ENCODE measurements at regions not wholly inside any gene's neighbourhood (a gene's known extent, or its start where the extent isn't known, plus 50 kb on each side); places are given as distances from the start of the nearest gene placed in this dataset.

GRCh38 chr1:22325531-22326371 lies 125.9 kb upstream of the ZBTB40 start:
- H3K4me1 ChIP-seq (ENCODE audit: control insufficient read depth, insufficient read depth, low read length), result peaks cover 9% of the 10 kb centered on the region
- no peaks in the 10 kb centered on the region for H3K36me3 ChIP-seq (ENCODE audit: control insufficient read depth, insufficient read depth, low read length)
- H3K4me3 ChIP-seq (ENCODE audit: insufficient read depth, low read depth, low read length), result no peak overlapping the region
- H3K9me3 ChIP-seq (ENCODE audit: control insufficient read depth, low read length), result no peaks in the 10 kb centered on the region
- H3K27ac ChIP-seq (ENCODE audit: insufficient read depth, low read depth, low read length, poor library complexity, severe bottlenecking), result no peak overlapping the region
- 92 to 94% methylated on average over 10 of the region's 10 CpGs for WGBS, 2 experiments
- no peaks in the 10 kb centered on the region for H3K27me3 ChIP-seq (ENCODE audit: control insufficient read depth, insufficient read depth, low read length, poor library complexity, severe bottlenecking)

- no peaks in the 10 kb centered on the region for H3K36me3 ChIP-seq (ENCODE audit: control insufficient read depth, insufficient read depth, low read length)
- 91 to 94% methylated on average over 8 of the region's 8 CpGs for WGBS, 2 experiments
- H3K27ac ChIP-seq (ENCODE audit: insufficient read depth, low read depth, low read length, poor library complexity, severe bottlenecking), result no peak overlapping the region
- no peaks in the 10 kb centered on the region for H3K27me3 ChIP-seq (ENCODE audit: control insufficient read depth, insufficient read depth, low read length, poor library complexity, severe bottlenecking)
- no peak overlapping the region for H3K4me3 ChIP-seq (ENCODE audit: insufficient read depth, low read depth, low read length)
- H3K9me3 ChIP-seq (ENCODE audit: control insufficient read depth, low read length), result no peaks in the 10 kb centered on the region
- H3K4me1 ChIP-seq (ENCODE audit: control insufficient read depth, insufficient read depth, low read length), result peaks cover 2% of the 10 kb centered on the region
Observed at GRCh38 chr1:22326372-22326915, 125.2 kb upstream of the ZBTB40 start.

- Histone ChIP-seq H3K36me3 (ENCODE audit: control insufficient read depth, insufficient read depth, low read length) (no peaks in the 10 kb centered on the region), H3K4me3 (ENCODE audit: insufficient read depth, low read depth, low read length) (no peak overlapping the region), H3K27me3 (ENCODE audit: control insufficient read depth, insufficient read depth, low read length, poor library complexity, severe bottlenecking) (no peaks in the 10 kb centered on the region), H3K27ac (ENCODE audit: insufficient read depth, low read depth, low read length, poor library complexity, severe bottlenecking) (no peak overlapping the region), H3K4me1 (ENCODE audit: control insufficient read depth, insufficient read depth, low read length) (no peaks in the 10 kb centered on the region), H3K9me3 (ENCODE audit: control insufficient read depth, low read length) (no peaks in the 10 kb centered on the region)
- 88 to 93% methylated on average over 6 of the region's 6 CpGs for WGBS, 2 experiments
Observed at GRCh38 chr1:22326931-22327330, 124.7 kb upstream of the ZBTB40 start.

GRCh38 chr1:22327411-22327810 lies 124.2 kb upstream of the ZBTB40 start:
- Histone ChIP-seq H3K4me1 (ENCODE audit: control insufficient read depth, insufficient read depth, low read length) (no peaks in the 10 kb centered on the region), H3K27ac (ENCODE audit: insufficient read depth, low read depth, low read length, poor library complexity, severe bottlenecking) (no peak overlapping the region), H3K36me3 (ENCODE audit: control insufficient read depth, insufficient read depth, low read length) (no peaks in the 10 kb centered on the region), H3K27me3 (ENCODE audit: control insufficient read depth, insufficient read depth, low read length, poor library complexity, severe bottlenecking) (no peaks in the 10 kb centered on the region), H3K9me3 (ENCODE audit: control insufficient read depth, low read length) (no peaks in the 10 kb centered on the region), H3K4me3 (ENCODE audit: insufficient read depth, low read depth, low read length) (no peak overlapping the region)
- 94% methylated on average over 7 to 8 of the region's 8 CpGs for WGBS, 2 experiments

DNA sequence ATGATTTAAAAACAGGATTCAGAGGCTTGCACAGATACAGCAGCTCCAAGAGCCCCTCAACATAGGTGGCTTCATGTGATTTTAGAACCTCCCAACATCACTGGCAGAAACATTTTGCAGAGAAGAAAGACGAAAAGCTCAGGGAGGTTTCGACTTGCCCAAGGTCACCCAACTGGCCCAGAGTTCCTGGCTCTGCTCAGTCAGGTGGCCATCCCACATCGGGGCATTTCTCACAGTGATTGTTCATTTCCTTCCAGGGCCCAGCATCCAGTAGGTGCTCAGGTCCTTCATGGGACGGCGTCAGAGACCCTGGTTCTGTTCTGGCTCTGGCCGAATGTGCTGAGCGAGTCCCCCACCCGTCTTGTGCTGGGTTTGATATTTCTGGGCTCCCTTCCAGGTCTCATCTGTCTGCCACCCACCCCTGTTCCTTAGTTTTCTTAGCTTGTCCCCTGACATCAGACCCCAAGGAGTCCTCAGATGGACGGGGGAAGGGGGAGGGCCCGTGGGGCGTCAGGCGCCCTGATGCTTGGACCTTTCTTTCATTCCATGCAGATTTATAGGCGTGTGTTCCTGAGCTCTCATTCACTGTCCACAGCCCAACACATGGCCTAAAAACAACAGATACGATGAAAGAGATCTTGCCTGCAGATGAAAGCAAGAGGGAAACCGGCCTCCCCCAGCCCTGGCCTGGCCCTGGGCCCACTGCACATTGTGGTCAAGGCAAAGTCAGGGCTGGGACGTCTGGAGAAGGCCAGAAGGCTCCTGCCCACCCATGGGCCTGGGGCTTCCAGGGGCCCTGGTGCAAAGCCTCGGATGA lies 123.1 kb upstream of the ZBTB40 start:
- 90 to 91% methylated on average over 17 of the region's 17 CpGs for WGBS, 2 experiments
- H3K27ac ChIP-seq (ENCODE audit: insufficient read depth, low read depth, low read length, poor library complexity, severe bottlenecking), result no peak overlapping the region
- no peaks in the 10 kb centered on the region for H3K9me3 ChIP-seq (ENCODE audit: control insufficient read depth, low read length)
- H3K36me3 ChIP-seq (ENCODE audit: control insufficient read depth, insufficient read depth, low read length), result no peaks in the 10 kb centered on the region
- no peaks in the 10 kb centered on the region for H3K27me3 ChIP-seq (ENCODE audit: control insufficient read depth, insufficient read depth, low read length, poor library complexity, severe bottlenecking)
- no peaks in the 10 kb centered on the region for H3K4me1 ChIP-seq (ENCODE audit: control insufficient read depth, insufficient read depth, low read length)
- H3K4me3 ChIP-seq (ENCODE audit: insufficient read depth, low read depth, low read length), result no peak overlapping the region

DNA sequence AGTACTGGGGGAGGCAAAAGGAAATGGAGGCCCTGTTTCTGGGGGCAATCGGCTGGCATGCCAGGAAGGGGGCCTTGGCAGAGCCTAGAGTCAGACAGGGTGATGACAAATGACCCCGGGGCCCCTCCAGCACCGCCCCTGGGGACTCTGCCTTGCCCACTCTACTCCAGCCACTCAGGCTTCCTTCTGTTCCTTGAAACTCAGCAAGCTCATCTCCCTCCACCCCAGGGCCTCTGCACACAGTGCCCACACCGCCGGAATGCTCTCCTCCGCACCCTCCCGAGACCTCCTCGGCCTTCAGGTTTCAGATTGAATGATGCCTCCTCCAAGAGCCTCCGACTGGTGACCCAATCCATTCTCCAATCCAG lies 122.5 kb upstream of the ZBTB40 start:
- H3K36me3 ChIP-seq (ENCODE audit: control insufficient read depth, insufficient read depth, low read length), result no peaks in the 10 kb centered on the region
- 92 to 93% methylated on average over 9 of the region's 9 CpGs for WGBS, 2 experiments
- H3K9me3 ChIP-seq (ENCODE audit: control insufficient read depth, low read length), result no peaks in the 10 kb centered on the region
- H3K4me3 ChIP-seq (ENCODE audit: insufficient read depth, low read depth, low read length), result no peak overlapping the region
- H3K4me1 ChIP-seq (ENCODE audit: control insufficient read depth, insufficient read depth, low read length), result no peaks in the 10 kb centered on the region
- no peak overlapping the region for H3K27ac ChIP-seq (ENCODE audit: insufficient read depth, low read depth, low read length, poor library complexity, severe bottlenecking)
- no peaks in the 10 kb centered on the region for H3K27me3 ChIP-seq (ENCODE audit: control insufficient read depth, insufficient read depth, low read length, poor library complexity, severe bottlenecking)

DNA sequence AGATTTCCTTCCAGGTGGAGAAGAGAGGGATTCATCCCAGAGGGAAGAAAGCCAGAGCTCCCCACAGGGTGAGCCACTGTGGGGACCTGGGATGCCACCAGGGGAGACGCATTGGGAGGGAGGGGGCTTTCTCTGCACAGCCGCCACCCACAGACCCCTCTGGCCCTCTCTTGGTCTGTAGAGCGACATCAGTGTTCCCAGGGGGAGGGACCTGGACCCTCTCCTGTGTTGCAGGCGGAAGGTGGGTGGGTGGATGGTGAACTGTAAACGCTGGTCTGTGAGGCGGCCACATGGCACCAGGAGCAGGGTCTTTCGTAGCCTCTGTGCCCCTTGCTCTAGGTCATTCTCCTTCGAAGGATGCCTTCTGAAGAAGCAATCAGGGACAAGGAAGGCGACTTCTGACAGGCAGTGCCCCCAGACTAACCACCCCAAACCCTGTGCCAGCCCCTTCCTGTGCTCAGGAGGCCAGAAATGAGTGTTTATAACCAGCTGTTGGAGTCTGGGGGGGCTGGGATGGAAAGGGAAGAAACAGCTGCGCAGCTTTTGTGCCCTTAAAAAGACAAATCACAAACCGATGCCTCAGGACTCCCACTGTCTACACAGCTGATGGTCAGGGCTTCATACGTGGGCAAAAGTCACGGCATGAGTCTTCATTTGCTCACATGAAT lies 121.4 kb upstream of the ZBTB40 start:
- Histone ChIP-seq H3K4me1 (ENCODE audit: control insufficient read depth, insufficient read depth, low read length) (no peaks in the 10 kb centered on the region), H3K9me3 (ENCODE audit: control insufficient read depth, low read length) (no peaks in the 10 kb centered on the region), H3K36me3 (ENCODE audit: control insufficient read depth, insufficient read depth, low read length) (no peaks in the 10 kb centered on the region), H3K4me3 (ENCODE audit: insufficient read depth, low read depth, low read length) (no peak overlapping the region), H3K27ac (ENCODE audit: insufficient read depth, low read depth, low read length, poor library complexity, severe bottlenecking) (no peak overlapping the region), H3K27me3 (ENCODE audit: control insufficient read depth, insufficient read depth, low read length, poor library complexity, severe bottlenecking) (no peaks in the 10 kb centered on the region)
- WGBS, 2 experiments, result 86 to 92% methylated on average over 13 of the region's 13 CpGs

DNA sequence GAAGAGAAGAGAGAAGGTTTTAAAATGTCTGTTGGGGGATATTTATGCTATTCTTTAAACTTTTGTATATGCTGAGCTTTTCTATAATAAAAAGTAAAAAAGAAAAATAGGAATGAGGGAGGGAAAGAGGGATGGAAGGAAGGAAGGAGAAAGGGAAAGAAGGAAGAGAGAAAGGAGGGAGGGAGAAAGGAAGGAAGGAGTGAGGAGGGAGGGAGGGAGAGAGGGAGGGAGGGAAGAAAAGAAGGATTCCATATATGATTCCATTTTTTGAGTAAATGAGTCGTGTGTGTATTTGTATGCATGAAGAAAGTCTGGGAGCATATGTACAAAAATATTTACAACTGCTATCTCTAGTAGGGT lies 120.9 kb upstream of the ZBTB40 start:
- Histone ChIP-seq H3K4me1 (ENCODE audit: control insufficient read depth, insufficient read depth, low read length) (no peaks in the 10 kb centered on the region), H3K36me3 (ENCODE audit: control insufficient read depth, insufficient read depth, low read length) (no peaks in the 10 kb centered on the region), H3K27me3 (ENCODE audit: control insufficient read depth, insufficient read depth, low read length, poor library complexity, severe bottlenecking) (no peaks in the 10 kb centered on the region), H3K27ac (ENCODE audit: insufficient read depth, low read depth, low read length, poor library complexity, severe bottlenecking) (no peak overlapping the region), H3K9me3 (ENCODE audit: control insufficient read depth, low read length) (no peaks in the 10 kb centered on the region), H3K4me3 (ENCODE audit: insufficient read depth, low read depth, low read length) (no peak overlapping the region)
- 100% methylated on average over 1 of the region's 1 CpG for WGBS, 2 experiments

DNA sequence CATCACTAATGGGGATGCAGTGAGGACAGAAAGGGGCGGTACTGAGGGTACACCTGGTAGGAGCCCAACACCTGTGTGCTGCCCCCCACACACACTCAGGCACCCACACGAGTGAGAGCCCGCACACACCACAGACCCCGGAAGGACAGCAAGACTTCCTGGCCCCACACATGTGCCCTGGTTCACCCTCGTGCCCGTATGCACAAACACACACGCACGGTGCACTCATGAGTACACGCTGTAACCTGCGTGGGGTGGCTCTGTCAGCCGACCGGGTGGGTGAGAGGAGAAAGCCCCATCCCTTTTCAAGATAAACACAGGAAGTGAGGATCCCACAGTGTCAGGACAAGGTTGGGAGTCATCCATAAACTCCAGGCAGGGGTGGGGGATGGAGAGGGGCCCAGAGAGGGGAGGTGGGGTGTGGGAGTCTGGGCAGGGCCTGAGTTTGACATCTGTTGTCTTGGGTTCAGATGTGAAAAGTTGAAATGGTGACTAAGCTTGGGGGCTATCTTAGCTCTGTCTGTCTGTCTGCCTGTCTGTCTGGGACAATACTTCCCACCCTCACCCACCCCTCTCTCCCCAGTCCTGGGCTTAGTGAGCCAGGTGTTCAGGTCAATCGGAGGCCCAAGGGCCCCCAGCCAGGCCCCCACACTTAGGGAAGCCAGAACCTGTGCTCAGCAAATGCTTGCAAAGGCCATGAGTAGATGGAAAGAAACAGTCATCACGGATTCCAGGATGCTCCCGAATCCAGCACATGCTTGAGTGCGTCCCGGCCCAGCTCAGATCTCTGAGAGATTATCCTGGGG lies 119.8 kb upstream of the ZBTB40 start:
- 92 to 94% methylated on average over 17 of the region's 17 CpGs for WGBS, 2 experiments
- Histone ChIP-seq H3K27ac (ENCODE audit: insufficient read depth, low read depth, low read length, poor library complexity, severe bottlenecking) (no peak overlapping the region), H3K36me3 (ENCODE audit: control insufficient read depth, insufficient read depth, low read length) (no peaks in the 10 kb centered on the region), H3K4me1 (ENCODE audit: control insufficient read depth, insufficient read depth, low read length) (no peaks in the 10 kb centered on the region), H3K9me3 (ENCODE audit: control insufficient read depth, low read length) (no peaks in the 10 kb centered on the region), H3K4me3 (ENCODE audit: insufficient read depth, low read depth, low read length) (no peak overlapping the region), H3K27me3 (ENCODE audit: control insufficient read depth, insufficient read depth, low read length, poor library complexity, severe bottlenecking) (no peaks in the 10 kb centered on the region)
